ENCODE measurements at regions not wholly inside any gene's neighbourhood (a gene's known extent, or its start where the extent isn't known, plus 50 kb on each side); places are given as distances from the start of the nearest gene placed in this dataset.

DNA sequence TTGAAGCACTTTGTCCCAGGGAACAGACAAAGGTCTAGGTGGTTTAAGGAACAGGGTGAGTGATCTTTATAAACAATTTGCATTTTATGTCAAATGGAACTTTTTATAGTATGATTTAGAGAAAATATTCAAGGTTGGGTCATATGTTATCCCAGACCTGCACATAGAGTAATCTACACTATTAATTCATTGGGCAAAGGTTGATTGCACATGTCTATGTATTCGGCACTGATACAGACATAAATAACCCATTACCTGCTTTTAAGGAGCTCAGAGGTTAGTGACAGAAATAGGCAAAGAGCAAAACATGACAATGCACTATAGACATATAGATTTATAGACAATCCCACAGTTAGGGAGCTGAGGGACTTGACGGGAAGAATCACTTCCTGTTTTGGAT, 141.5 kb upstream of the UBASH3B start:
- TF ChIP-seq POLR2A (IDR thresholded peaks at IDR 0.05) (no peak), CTCF (IDR thresholded peaks at IDR 0.05) (no peak)

Measured in testis (tissue), 2 donors.